B cell (primary cell): ENCODE measurements at regions not wholly inside any gene's neighbourhood (a gene's known extent, or its start where the extent isn't known, plus 50 kb on each side); places are given as distances from the start of the nearest gene placed in this dataset.

Experiments used
- ATAC-seq: fragments of 200-7000 bp; cut with Tn5 transposase; one replicate; pipeline ENCODE4 v1.10.0; 2021; ENCODE audit warnings: low read depth, mild to moderate bottlenecking, moderate number of reproducible peaks, moderate library complexity
- CTCF ChIA-PET: fragments of 350-600 bp; sonication (Branson Sonifier 250); formaldehyde crosslinking; loops from one replicate; lab custom pipeline; 2021; ENCODE audit warnings: antibody characterized with exemption, inconsistent platforms; lab: Charles Lee
- POLR2A ChIA-PET: fragments of 350-600 bp; sonication (Branson Sonifier 250); formaldehyde crosslinking; loops from one replicate; lab custom pipeline; 2021; ENCODE audit warnings: antibody characterized with exemption; lab: Charles Lee
- DNase-seq: peaks from one replicate; pipeline ENCODE4 v3.0.0; 2013
- H2AFZ ChIP-seq: 2 replicates; pipeline ENCODE4 v1.6.1; 2012; ENCODE audit warnings: mild to moderate bottlenecking, low read depth, low read length; ENCODE audit not compliant: insufficient read depth, poor library complexity, severe bottlenecking
- H3K27ac ChIP-seq, 2 donors: 1 replicate in 1 of 2; 2 replicates in 1 of 2; pipeline ENCODE4 v1.5.1; 2012 to 2013; ENCODE audit warnings: low read length in 2 of 2, mild to moderate bottlenecking in 2 of 2, moderate library complexity in 1 of 2
- H3K27me3 ChIP-seq, 4 experiments: fragments of 200-600 bp in 1 of 4; sonication (generic) in 1 of 4; replicated peaks in 1 of 4; 1 replicate in 2 of 4; 2 replicates in 2 of 4; pipeline versions ENCODE4 v1.6.1 to v1.7.0; 2013 to 2016; ENCODE audit warnings: low read length in 3 of 4, mild to moderate bottlenecking in 2 of 4, mixed read lengths in 1 of 4, moderate library complexity in 1 of 4; ENCODE audit not compliant: insufficient read depth in 4 of 4, control insufficient read depth in 3 of 4; ENCODE audit errors: control extremely low read depth in 1 of 4
- H3K36me3 ChIP-seq, 2 experiments: replicated peaks in 1 of 2; 1 replicate in 1 of 2; 2 replicates in 1 of 2; pipeline versions ENCODE4 v1.6.1 to v1.7.1; 2013; ENCODE audit warnings: low read length in 1 of 2; ENCODE audit not compliant: insufficient read depth in 2 of 2, control insufficient read depth in 1 of 2; ENCODE audit errors: control extremely low read depth in 1 of 2, extremely low read depth in 1 of 2
- H3K4me1 ChIP-seq, 2 donors: fragments of 200-600 bp in 1 of 2; sonication (generic) in 1 of 2; 1 replicate in 1 of 2; 2 replicates in 1 of 2; pipeline versions ENCODE4 v1.5.1 to v1.6.1; 2013 to 2017; ENCODE audit warnings: low read length in 2 of 2; ENCODE audit not compliant: control insufficient read depth in 2 of 2, insufficient read depth in 2 of 2
- H3K4me2 ChIP-seq: replicated peaks from 2 replicates; pipeline ENCODE3; 2012; ENCODE audit warnings: mild to moderate bottlenecking, low read depth, low read length; ENCODE audit not compliant: poor library complexity, severe bottlenecking
- H3K4me3 ChIP-seq, 5 experiments: fragments of 200-600 bp in 1 of 5; sonication (generic) in 1 of 5; 1 replicate in 3 of 5; 2 replicates in 2 of 5; pipeline versions ENCODE4 v1.5.1 to v1.7.0; 2011 to 2016; ENCODE audit warnings: low read length in 4 of 5, mild to moderate bottlenecking in 4 of 5, low read depth in 2 of 5, control low read depth in 1 of 5, moderate library complexity in 1 of 5; ENCODE audit not compliant: insufficient read depth in 1 of 5; ENCODE audit errors: control extremely low read depth in 1 of 5, extremely low read depth in 1 of 5
- H3K79me2 ChIP-seq: fragments of 200-600 bp; sonication (generic); one replicate; pipeline ENCODE4 v1.6.0; 2016; ENCODE audit warnings: low read length; ENCODE audit not compliant: control insufficient read depth, insufficient read depth
- H3K9ac ChIP-seq: fragments of 200-600 bp; sonication (generic); 2 replicates; pipeline ENCODE4 v1.6.1; 2017; ENCODE audit warnings: mild to moderate bottlenecking, low read length, moderate library complexity
- H3K9me3 ChIP-seq, 3 donors: one replicate each; pipeline versions ENCODE4 v1.6.1 to v1.7.1; 2013; ENCODE audit warnings: low read length in 2 of 3; ENCODE audit not compliant: control insufficient read depth in 2 of 3, insufficient read depth in 1 of 3; ENCODE audit errors: control extremely low read depth in 1 of 3
- H4K20me1 ChIP-seq: 2 replicates; pipeline ENCODE4 v1.6.0; 2012; ENCODE audit warnings: mild to moderate bottlenecking, low read length; ENCODE audit not compliant: insufficient read depth, control insufficient read depth, poor library complexity, severe bottlenecking
- H3K27ac Mint-ChIP-seq: one replicate; pipeline ENCODE4 v1.8.0; 2021; ENCODE audit warnings: mixed read lengths
- H3K27me3 Mint-ChIP-seq: one replicate; pipeline ENCODE4 v1.8.0; 2021; ENCODE audit warnings: mixed read lengths
- H3K4me1 Mint-ChIP-seq: one replicate; pipeline ENCODE4 v1.8.0; 2021; ENCODE audit warnings: mixed read lengths
- H3K4me3 Mint-ChIP-seq: one replicate; pipeline ENCODE4 v1.8.0; 2021; ENCODE audit warnings: mixed read lengths
- H3K9me3 Mint-ChIP-seq: one replicate; pipeline ENCODE4 v1.8.0; 2022; ENCODE audit warnings: mixed read lengths; ENCODE audit not compliant: insufficient read depth
- EZH2 ChIP-seq: IDR thresholded peaks from 2 replicates; pipeline ENCODE4 v1.6.1; 2012; ENCODE audit warnings: borderline replicate concordance, low read depth, mild to moderate bottlenecking, moderate library complexity, low read length; ENCODE audit not compliant: insufficient read depth, poor library complexity, severe bottlenecking
- WGBS: methylation state at CpG from one replicate; pipeline ENCODE4 v1.1.5; 2013; ENCODE audit warnings: missing lambda C conversion rate; ENCODE audit not compliant: insufficient coverage; 5-methylcytosine and 5-hydroxymethylcytosine counted together
- intact Hi-C: fragments of 100-400 bp; cut with micrococcal nuclease; formaldehyde crosslinking; loops from one replicate; pipeline ENCODE4 v1.10.0; 2022
- TF ChIP-seq, protein P1 (sequence below): fragments of 200-600 bp; IDR thresholded peaks from one replicate; pipeline ENCODE4 v1.8.0; 2022; ENCODE audit warnings: antibody characterized with exemption, mild to moderate bottlenecking

DNA sequence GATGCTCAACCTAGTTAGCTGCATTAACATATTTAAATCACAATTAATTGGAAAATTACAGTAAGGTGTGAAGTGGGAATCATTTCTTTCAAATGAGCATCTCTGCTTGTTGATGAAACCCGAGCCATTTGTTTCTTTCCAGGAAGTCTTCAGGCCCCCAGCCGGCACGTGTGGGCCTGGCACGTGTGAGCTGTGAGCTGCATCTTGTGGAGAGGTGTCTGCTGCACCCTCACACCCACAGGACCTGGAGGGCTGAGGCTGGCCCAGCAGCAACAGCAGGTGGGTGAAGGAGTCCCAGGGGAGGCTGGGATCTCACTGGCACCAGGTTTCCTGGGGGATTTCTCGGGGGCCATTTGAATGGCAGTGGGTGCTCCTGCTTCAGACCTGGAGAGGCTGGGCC lies 372.5 kb upstream of the MKI67 start:
- no peaks in the 10 kb centered on the region for H3K4me1 ChIP-seq
- no peaks in the 10 kb centered on the region for H3K27me3 ChIP-seq
- H3K9ac ChIP-seq: no peak overlapping the region
- 88% methylated on average over 2 of the region's 5 CpGs for WGBS
- POLR2A ChIA-PET: no interaction called here
- Mint-ChIP-seq H3K9me3 (peaks cover 4% of the 10 kb centered on the region), H3K4me1 (no peaks in the 10 kb centered on the region), H3K27ac (no peak overlapping the region), H3K4me3 (no peak overlapping the region), H3K27me3 (no peaks in the 10 kb centered on the region)
- H3K79me2 ChIP-seq: no peaks in the 10 kb centered on the region
- CTCF ChIA-PET: no interaction called here
- H3K4me2 ChIP-seq: no peak overlapping the region
- ATAC-seq: no peak
- no peak overlapping the region for H2AFZ ChIP-seq
- no peaks in the 10 kb centered on the region for H4K20me1 ChIP-seq
- no peaks in the 10 kb centered on the region for H3K36me3 ChIP-seq
- DNase-seq: no peak
- H3K4me3 ChIP-seq: no peak overlapping the region
- H3K9me3 ChIP-seq: peaks cover 0 to 26% (median 0%) of the 10 kb centered on the region in 3 donors
- H3K27ac ChIP-seq: no peak overlapping the region
- intact Hi-C loops: no loop called here
- no peak for TF ChIP-seq EZH2
- TF ChIP-seq, protein P1, sequence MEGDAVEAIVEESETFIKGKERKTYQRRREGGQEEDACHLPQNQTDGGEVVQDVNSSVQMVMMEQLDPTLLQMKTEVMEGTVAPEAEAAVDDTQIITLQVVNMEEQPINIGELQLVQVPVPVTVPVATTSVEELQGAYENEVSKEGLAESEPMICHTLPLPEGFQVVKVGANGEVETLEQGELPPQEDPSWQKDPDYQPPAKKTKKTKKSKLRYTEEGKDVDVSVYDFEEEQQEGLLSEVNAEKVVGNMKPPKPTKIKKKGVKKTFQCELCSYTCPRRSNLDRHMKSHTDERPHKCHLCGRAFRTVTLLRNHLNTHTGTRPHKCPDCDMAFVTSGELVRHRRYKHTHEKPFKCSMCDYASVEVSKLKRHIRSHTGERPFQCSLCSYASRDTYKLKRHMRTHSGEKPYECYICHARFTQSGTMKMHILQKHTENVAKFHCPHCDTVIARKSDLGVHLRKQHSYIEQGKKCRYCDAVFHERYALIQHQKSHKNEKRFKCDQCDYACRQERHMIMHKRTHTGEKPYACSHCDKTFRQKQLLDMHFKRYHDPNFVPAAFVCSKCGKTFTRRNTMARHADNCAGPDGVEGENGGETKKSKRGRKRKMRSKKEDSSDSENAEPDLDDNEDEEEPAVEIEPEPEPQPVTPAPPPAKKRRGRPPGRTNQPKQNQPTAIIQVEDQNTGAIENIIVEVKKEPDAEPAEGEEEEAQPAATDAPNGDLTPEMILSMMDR: no peak

DNA sequence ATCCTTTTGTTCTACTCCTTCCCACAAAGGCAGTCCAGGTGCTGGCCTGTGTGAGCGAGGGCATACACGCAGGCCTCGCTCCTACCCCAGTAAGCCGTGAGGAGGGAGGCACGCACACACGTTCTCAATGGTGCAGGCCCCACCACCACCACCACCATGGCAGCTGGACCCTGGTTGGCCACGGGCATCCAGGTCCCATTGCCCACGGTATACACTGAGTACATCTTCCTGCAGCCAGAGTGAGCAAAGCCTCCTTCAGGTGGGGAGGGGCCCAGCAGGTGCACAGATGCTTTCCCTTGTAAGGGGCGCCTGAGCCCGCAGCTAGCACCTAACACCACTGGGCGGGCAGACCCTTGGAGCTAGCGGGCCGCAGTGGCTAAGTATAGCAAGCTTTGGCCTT lies 373.3 kb upstream of the MKI67 start:
- DNase-seq (no peak), ATAC-seq (no peak)
- Histone ChIP-seq H3K27me3 (no peaks in the 10 kb centered on the region), H3K9ac (no peak overlapping the region), H3K4me1 (no peaks in the 10 kb centered on the region), H3K4me2 (no peak overlapping the region), H4K20me1 (no peaks in the 10 kb centered on the region), H3K9me3 (peaks cover 0 to 26% (median 0%) of the 10 kb centered on the region in 3 donors), H3K27ac (no peak overlapping the region), H3K36me3 (no peaks in the 10 kb centered on the region), H2AFZ (no peak overlapping the region), H3K79me2 (no peaks in the 10 kb centered on the region), H3K4me3 (no peak overlapping the region)
- Mint-ChIP-seq H3K27ac (no peak overlapping the region), H3K27me3 (no peaks in the 10 kb centered on the region), H3K9me3 (peaks cover 4% of the 10 kb centered on the region), H3K4me1 (no peaks in the 10 kb centered on the region), H3K4me3 (no peak overlapping the region)
- intact Hi-C loops: no loop called here
- POLR2A ChIA-PET: no interaction called here
- 90% methylated on average over 13 of the region's 13 CpGs for WGBS
- CTCF ChIA-PET: no interaction called here
- TF ChIP-seq EZH2: no peak
- TF ChIP-seq, protein P1: no peak
